Upper lobe of left lung (tissue), 6 donors: ENCODE measurements at regions not wholly inside any gene's neighbourhood (a gene's known extent, or its start where the extent isn't known, plus 50 kb on each side); places are given as distances from the start of the nearest gene placed in this dataset.

Experiments
- ATAC-seq, 2 donors: fragments of 200-7000 bp; cut with Tn5 transposase; one replicate each; pipeline ENCODE4 v1.9.1; 2022; ENCODE audit warnings: mild to moderate bottlenecking in 2 of 2, moderate library complexity in 2 of 2; ENCODE audit not compliant: low FRiP score in 2 of 2
- DNase-seq, 2 donors: peaks; one replicate each; pipeline ENCODE4 v3.0.0-alpha.2; 2019 to 2020
- H3K27ac ChIP-seq, 4 donors: fragments of 200-600 bp; sonication (generic); one replicate each; pipeline ENCODE4 v1.5.1; 2016 to 2019
- H3K27me3 ChIP-seq, 4 donors: fragments of 200-600 bp; sonication (generic); one replicate each; pipeline ENCODE4 v1.5.1; 2017 to 2019
- H3K36me3 ChIP-seq, 4 donors: fragments of 200-600 bp; sonication (generic); one replicate each; pipeline ENCODE4 v1.5.1; 2016 to 2019
- H3K4me1 ChIP-seq, 4 donors: fragments of 200-600 bp; sonication (generic); one replicate each; pipeline ENCODE4 v1.5.1; 2018 to 2019
- H3K4me3 ChIP-seq, 4 donors: fragments of 200-600 bp; sonication (generic); one replicate each; pipeline ENCODE4 v1.5.1; 2017 to 2019; ENCODE audit warnings: mild to moderate bottlenecking in 2 of 4, moderate library complexity in 1 of 4
- H3K9me3 ChIP-seq, 4 donors: fragments of 200-600 bp; sonication (generic); one replicate each; pipeline ENCODE4 v1.5.1; 2018 to 2019
- CTCF ChIP-seq, 6 experiments: fragments of 450-650 bp in 4 of 6; fragments of 200-600 bp in 2 of 6; sonication (generic) in 2 of 6; IDR thresholded peaks; one replicate each; pipeline ENCODE4 v1.5.1; 2016 to 2019; ENCODE audit warnings: antibody characterized with exemption in 6 of 6
- EP300 ChIP-seq, 4 donors: sonication (generic); formaldehyde crosslinking; IDR thresholded peaks; one replicate each; pipeline ENCODE4 v1.5.1; 2017; ENCODE audit warnings: antibody characterized with exemption in 4 of 4, control low read depth in 2 of 4
- POLR2A ChIP-seq, 4 donors: fragments of 450-650 bp; IDR thresholded peaks; one replicate each; pipeline ENCODE4 v1.5.1; 2016 to 2017; ENCODE audit warnings: antibody characterized with exemption in 4 of 4, mild to moderate bottlenecking in 2 of 4
- POLR2AphosphoS5 ChIP-seq, 2 donors: sonication (generic); formaldehyde crosslinking; IDR thresholded peaks; one replicate each; pipeline ENCODE4 v1.5.1; 2017; ENCODE audit warnings: antibody characterized with exemption in 2 of 2
- WGBS, 2 donors: methylation state at CpG; one replicate each; pipeline ENCODE4 v1.1.5; 2017 to 2018; 5-methylcytosine and 5-hydroxymethylcytosine counted together
- donor health status: DM: no; HTN: no; CAD: no; lungs with moderate emphysema.
- donor health status: DM: no; HTN: yes; CAD: no; lungs with severe emphysema.

GRCh38 chr2:146370826-146371225 is 1474.0 kb upstream of the ACVR2A start:
- ATAC-seq, result no peak
- no peak for DNase-seq

DNA sequence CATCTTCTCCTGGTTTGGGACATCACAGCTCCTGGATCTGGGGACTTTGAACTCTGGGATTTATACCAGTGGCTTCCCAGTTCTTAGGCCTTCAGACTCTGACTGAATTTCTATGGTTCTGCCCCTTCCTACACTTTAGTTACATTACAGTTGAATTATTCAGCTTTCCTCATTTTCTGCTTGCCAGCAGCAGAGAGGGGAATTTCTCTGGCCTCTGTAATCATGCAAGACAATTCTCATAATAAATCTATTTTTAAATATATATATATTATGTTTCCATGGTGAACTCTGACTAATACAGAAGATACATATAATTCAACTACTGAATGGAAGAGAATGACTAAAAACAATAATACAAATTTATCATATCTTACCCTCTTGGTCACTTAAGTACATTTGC is 1478.6 kb upstream of the ACVR2A start:
- no peak for DNase-seq
- no peak for TF ChIP-seq POLR2AphosphoS5 (IDR thresholded peaks at IDR 0.05)
- no peak for TF ChIP-seq EP300 (IDR thresholded peaks at IDR 0.05)
- no peak for TF ChIP-seq POLR2A (IDR thresholded peaks at IDR 0.05)
- H3K36me3 ChIP-seq, result no peaks in the 10 kb centered on the region
- H3K9me3 ChIP-seq, result no peaks in the 10 kb centered on the region
- no peak for ATAC-seq
- no peak overlapping the region for H3K27ac ChIP-seq
- H3K4me1 ChIP-seq, result no peaks in the 10 kb centered on the region
- H3K4me3 ChIP-seq, result no peak overlapping the region
- H3K27me3 ChIP-seq, result no peaks in the 10 kb centered on the region

More at GRCh38 chr2:146370826-146371225, 1474.0 kb upstream of the ACVR2A start:
- Histone ChIP-seq H3K4me3 (no peak overlapping the region), H3K27me3 (no peaks in the 10 kb centered on the region), H3K36me3 (no peaks in the 10 kb centered on the region), H3K9me3 (no peaks in the 10 kb centered on the region), H3K4me1 (no peaks in the 10 kb centered on the region), H3K27ac (no peak overlapping the region)
- TF ChIP-seq POLR2A (IDR thresholded peaks at IDR 0.05) (no peak), CTCF (IDR thresholded peaks at IDR 0.05) (no peak), POLR2AphosphoS5 (IDR thresholded peaks at IDR 0.05) (no peak)

DNA sequence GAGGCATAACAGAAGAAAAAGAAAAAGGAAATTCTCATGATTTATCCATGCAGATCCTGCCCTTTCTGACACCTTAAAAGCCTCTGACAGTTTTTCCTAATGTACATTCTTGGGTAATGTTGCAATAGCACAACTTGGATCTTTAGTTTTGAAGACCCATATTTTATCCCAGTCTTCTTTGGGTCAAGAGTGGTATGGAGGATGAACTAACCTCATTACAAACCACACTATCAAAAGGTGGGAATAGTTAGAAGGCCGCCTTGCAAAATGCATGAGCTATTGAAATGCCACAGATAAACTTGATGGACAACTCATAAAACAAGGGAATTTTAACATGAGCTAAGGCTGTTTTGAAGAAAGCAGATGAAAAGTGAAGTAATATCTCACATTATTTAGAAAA is 1479.8 kb upstream of the ACVR2A start:
- Histone ChIP-seq H3K4me1 (no peaks in the 10 kb centered on the region), H3K4me3 (no peak overlapping the region), H3K36me3 (no peaks in the 10 kb centered on the region), H3K9me3 (no peaks in the 10 kb centered on the region), H3K27me3 (no peaks in the 10 kb centered on the region), H3K27ac (no peak overlapping the region)
- TF ChIP-seq POLR2A (IDR thresholded peaks at IDR 0.05) (no peak), EP300 (IDR thresholded peaks at IDR 0.05) (no peak), CTCF (IDR thresholded peaks at IDR 0.05) (no peak), POLR2AphosphoS5 (IDR thresholded peaks at IDR 0.05) (no peak)
- DNase-seq, result no peak
- ATAC-seq, result no peak
- 88 to 95% methylated on average over 1 of the region's 1 CpG for WGBS, 2 donors

DNA sequence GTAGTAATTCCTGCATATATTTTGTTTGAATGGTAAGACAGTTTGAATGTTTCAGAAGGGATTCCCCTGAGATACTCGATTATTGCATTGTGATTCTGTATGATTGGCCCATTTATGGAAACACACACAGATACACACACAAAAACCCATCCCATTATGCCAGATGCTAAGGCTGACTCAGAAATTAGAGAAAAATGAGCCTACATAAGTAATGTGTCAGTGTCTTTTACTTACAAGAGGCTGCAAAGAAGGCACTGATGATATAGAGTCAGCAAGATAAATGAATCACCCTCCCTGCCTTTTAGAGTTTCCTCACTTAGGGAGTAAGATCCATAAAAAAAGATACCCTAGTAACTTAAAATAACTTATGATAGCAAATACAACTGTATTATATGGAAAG is 1481.1 kb upstream of the ACVR2A start:
- Histone ChIP-seq H3K9me3 (no peaks in the 10 kb centered on the region), H3K4me3 (no peak overlapping the region), H3K36me3 (no peaks in the 10 kb centered on the region), H3K4me1 (no peaks in the 10 kb centered on the region), H3K27me3 (no peaks in the 10 kb centered on the region), H3K27ac (no peak overlapping the region)
- no peak for TF ChIP-seq POLR2AphosphoS5 (IDR thresholded peaks at IDR 0.05)
- no peak for TF ChIP-seq EP300 (IDR thresholded peaks at IDR 0.05)
- TF ChIP-seq POLR2A (IDR thresholded peaks at IDR 0.05), result no peak
- no peak for TF ChIP-seq CTCF (IDR thresholded peaks at IDR 0.05)
- WGBS, 2 donors, result 92 to 100% methylated on average over 1 of the region's 1 CpG
- DNase-seq (no peak), ATAC-seq (no peak)

DNA sequence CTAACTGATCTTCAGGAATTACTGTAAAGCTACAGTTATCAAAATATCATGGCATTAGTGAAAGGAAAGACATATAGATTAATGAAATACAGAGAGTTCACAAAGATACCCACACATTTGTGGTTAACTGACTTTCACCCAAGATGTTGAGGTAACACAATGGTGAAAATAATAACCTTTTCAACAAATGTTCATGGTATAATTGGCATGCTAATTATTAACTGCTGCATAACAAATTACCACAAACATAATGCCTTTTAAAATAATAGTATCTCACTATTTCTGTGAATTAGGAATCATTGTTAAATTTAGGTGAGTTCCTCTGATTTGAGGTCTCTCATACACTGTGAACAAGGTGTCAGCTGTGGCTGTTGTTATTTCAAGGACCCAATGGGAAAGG is 1493.1 kb upstream of the ACVR2A start:
- DNase-seq, result no peak
- no peak overlapping the region for H3K4me3 ChIP-seq
- H3K9me3 ChIP-seq, result no peaks in the 10 kb centered on the region
- no peaks in the 10 kb centered on the region for H3K36me3 ChIP-seq
- ATAC-seq, result no peak
- H3K27ac ChIP-seq, result no peak overlapping the region
- no peaks in the 10 kb centered on the region for H3K4me1 ChIP-seq
- H3K27me3 ChIP-seq, result no peaks in the 10 kb centered on the region
- no peak for TF ChIP-seq POLR2A (IDR thresholded peaks at IDR 0.05)
- no peak for TF ChIP-seq EP300 (IDR thresholded peaks at IDR 0.05)
- TF ChIP-seq CTCF (IDR thresholded peaks at IDR 0.05), result no peak
- TF ChIP-seq POLR2AphosphoS5 (IDR thresholded peaks at IDR 0.05), result no peak
